ENCODE measurements at regions not wholly inside any gene's neighbourhood (a gene's known extent, or its start where the extent isn't known, plus 50 kb on each side); places are given as distances from the start of the nearest gene placed in this dataset.

DNA sequence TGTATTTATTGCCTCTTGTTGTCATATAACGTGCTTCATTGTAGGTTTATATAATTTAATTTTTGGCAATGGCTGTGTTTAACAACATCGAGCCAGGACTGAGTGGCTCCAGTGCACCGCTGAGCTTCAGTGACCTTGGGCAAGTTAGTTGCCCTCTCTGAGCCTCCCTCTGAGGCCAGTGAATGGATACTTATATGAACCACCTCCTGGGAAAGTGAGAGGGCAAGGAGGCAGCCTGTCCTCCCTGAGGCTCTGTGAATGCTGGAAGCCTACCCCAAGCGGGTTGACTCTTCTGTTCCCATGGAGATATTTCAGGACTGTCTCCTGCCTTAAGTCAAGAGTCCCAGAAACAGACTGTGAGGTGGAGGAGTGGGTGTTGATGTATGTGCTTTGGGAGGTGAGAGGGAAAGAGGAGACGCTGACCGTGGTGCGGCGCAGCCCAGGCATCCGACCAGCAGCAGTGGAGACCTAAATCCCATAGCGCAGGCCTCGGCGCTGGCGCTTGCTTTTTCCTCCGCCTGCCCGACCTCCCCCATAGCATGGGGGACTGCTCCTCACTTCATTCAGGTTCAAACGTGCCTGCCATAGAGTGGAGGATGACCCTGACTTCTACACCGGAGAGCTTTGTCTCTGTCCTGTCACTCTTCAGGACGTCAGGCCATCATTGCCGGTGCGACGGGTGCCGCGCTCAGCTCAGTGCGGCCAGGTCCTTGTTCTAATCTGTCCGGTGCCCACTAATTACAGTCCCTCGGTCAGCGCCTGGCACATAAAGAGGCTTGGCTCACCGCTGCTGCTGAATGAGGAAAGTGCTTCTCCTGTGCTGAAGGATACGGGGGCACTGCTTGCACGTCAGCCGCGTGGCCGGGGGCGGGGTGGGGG is 167.3 kb upstream of the HS6ST1 start:
- H3K9me1 ChIP-seq (ENCODE audit: control insufficient read depth, insufficient read depth, low read length): no peaks in the 10 kb centered on the region
- ChIA-PET CTCF (ENCODE audit: low intra/inter-chr PET ratio) (no interaction called here), POLR2A (no interaction called here)
- H3K9me3 ChIP-seq (replicated peaks; ENCODE audit: control insufficient read depth, insufficient read depth, low read depth, low read length): no peaks in the 10 kb centered on the region
- 41% methylated on average over 26 of the region's 34 CpGs for WGBS (ENCODE audit: insufficient coverage, low coverage, missing lambda C conversion rate)
- peaks cover under 1% of the 10 kb centered on the region; the same call in 1 of the 2 replicates for H4K20me1 ChIP-seq (replicated peaks; ENCODE audit: control insufficient read depth, insufficient read depth, low read length)
- no peaks in the 10 kb centered on the region for H3K36me3 ChIP-seq (ENCODE audit: control insufficient read depth, insufficient read depth, low read length)
- no peak overlapping the region for H2AFZ ChIP-seq (ENCODE audit: low read depth, low read length)
- BruUV-seq (replicated peaks): no TSS peak
- peaks cover 0 to 22% of the 10 kb centered on the region in 2 experiments; a peak in 3 of 5 replicates for H3K27me3 ChIP-seq (ENCODE audit: control insufficient read depth in 2 of 2, insufficient read depth in 2 of 2, low read length in 2 of 2)
- ATAC-seq (no peak), FAIRE-seq (no peak), DNase-seq (ENCODE audit: extremely low read depth in 1 of 4, low spot score in 3 of 4) (no peak)
- H3K4me1 ChIP-seq (replicated peaks in 1 of 2; ENCODE audit: control insufficient read depth in 2 of 2, insufficient read depth in 2 of 2, low read length in 2 of 2): peaks cover 0 to 6% of the 10 kb centered on the region in 2 experiments; a peak in 1 of 5 replicates
- intact Hi-C loops (cut with micrococcal nuclease) (loop anchor here (10.0 kb wide), 1 partner anchor 161 kb away; no protein-coding TSS in a partner anchor), in situ Hi-C loops (cut with MboI) (no loop called here)
- H3K9ac ChIP-seq (ENCODE audit: insufficient read depth in 1 of 2, low read depth in 2 of 2, low read length in 2 of 2): no peak overlapping the region
- no peaks in the 10 kb centered on the region for H3K79me2 ChIP-seq (ENCODE audit: control insufficient read depth, insufficient read depth, low read length)
- no peak overlapping the region for H3K4me3 ChIP-seq
- H3K27ac ChIP-seq (ENCODE audit: extremely low read depth, low read depth, low read length): no peak overlapping the region
- H3K4me2 ChIP-seq (ENCODE audit: insufficient read depth, low read length): no peak overlapping the region
- TF ChIP-seq XRCC5 (IDR thresholded peaks at IDR 0.05; ENCODE audit: low read depth, low read length) (no peak), SMARCA4 (IDR thresholded peaks at IDR 0.05) (no peak), RFX1 (IDR thresholded peaks at IDR 0.05) (no peak), RBM34 (IDR thresholded peaks at IDR 0.05; ENCODE audit: borderline replicate concordance, insufficient read depth, low read length) (no peak), ZNF212 (CRISPR knock-in tag; IDR thresholded peaks at IDR 0.05) (no peak), RREB1 (CRISPR knock-in tag; IDR thresholded peaks at IDR 0.05) (no peak), BRF1 (IDR thresholded peaks at IDR 0.05; ENCODE audit: borderline replicate concordance, extremely low read depth, insufficient read length) (no peak), POLR2A (conservative IDR thresholded peaks at IDR 0.05) (no peak), NFATC3 (IDR thresholded peaks at IDR 0.05) (no peak), ZNF77 (CRISPR knock-in tag; IDR thresholded peaks at IDR 0.05) (no peak), RUNX1 (IDR thresholded peaks at IDR 0.05; ENCODE audit: low read depth) (no peak), BRD4 (IDR thresholded peaks at IDR 0.05) (no peak), SOX6 (IDR thresholded peaks at IDR 0.05) (no peak), RFX5 (IDR thresholded peaks at IDR 0.05; ENCODE audit: low read depth, low read length) (no peak), SAFB (IDR thresholded peaks at IDR 0.05; ENCODE audit: borderline replicate concordance, low read depth, low read length) (no peak), ZSCAN32 (CRISPR knock-in tag; IDR thresholded peaks at IDR 0.05) (no peak), SMAD1 (IDR thresholded peaks at IDR 0.05; ENCODE audit: low read depth, low read length, partially characterized antibody) (no peak)
- TF ChIP-seq, protein P1, sequence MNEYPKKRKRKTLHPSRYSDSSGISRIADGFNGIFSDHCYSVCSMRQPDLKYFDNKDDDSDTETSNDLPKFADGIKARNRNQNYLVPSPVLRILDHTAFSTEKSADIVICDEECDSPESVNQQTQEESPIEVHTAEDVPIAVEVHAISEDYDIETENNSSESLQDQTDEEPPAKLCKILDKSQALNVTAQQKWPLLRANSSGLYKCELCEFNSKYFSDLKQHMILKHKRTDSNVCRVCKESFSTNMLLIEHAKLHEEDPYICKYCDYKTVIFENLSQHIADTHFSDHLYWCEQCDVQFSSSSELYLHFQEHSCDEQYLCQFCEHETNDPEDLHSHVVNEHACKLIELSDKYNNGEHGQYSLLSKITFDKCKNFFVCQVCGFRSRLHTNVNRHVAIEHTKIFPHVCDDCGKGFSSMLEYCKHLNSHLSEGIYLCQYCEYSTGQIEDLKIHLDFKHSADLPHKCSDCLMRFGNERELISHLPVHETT (CRISPR knock-in tag; conservative IDR thresholded peaks at IDR 0.05 in 1 of 2, IDR thresholded peaks at IDR 0.05 in 1 of 2): no peak
